ENCODE measurements at regions not wholly inside any gene's neighbourhood (a gene's known extent, or its start where the extent isn't known, plus 50 kb on each side); places are given as distances from the start of the nearest gene placed in this dataset.
A peak's percentile ranks its signal among the peaks of the same experiment; 100 is the strongest.

DNA sequence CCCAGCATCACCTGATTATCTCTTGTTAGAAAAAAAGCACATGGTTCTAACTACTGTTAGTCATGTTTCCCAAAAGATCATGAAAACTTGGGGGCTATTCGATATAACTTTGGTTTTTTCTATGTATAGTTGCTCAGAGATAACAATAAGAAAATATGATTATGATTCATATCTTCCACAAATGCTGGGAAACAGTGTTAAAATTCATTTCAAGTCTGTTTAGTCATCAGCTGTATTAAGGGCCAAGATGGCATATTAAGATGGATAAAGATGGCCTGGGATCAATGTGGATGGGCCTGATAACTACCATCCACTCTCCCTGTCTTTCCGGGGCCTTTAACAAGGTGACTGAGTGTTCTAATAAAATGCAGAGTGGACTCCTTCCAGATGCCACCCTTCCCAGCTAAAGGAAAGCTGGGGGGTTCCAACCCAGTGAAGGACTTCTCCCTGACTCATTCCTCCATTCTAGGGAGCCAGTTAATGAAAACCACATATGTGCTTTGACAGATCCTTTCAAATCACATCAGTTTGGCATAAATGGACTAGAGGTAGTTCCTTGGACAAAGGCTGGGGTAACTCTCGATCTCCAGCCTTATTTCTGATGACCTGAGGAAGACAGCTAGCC lies 221.6 kb downstream of the VAPA start:
- in situ Hi-C loops (cut with MboI; ENCODE audit: low sequenced_read_pairs) = no loop called here
- no TSS peak for BruUV-seq (replicated peaks)
- no peak overlapping the region for H3K27ac ChIP-seq (ENCODE audit: insufficient read depth, low read length)

More for the DNA sequence above, 221.6 kb downstream of the VAPA start:
- Histone ChIP-seq H2AK9ac (replicated peaks; ENCODE audit: low read depth, low read length, poor library complexity) (no peak overlapping the region), H2BK20ac (ENCODE audit: low read depth, low read length) (0 out of 2 replicates have a peak overlapping the region, but pooled peaks have one; percentile 3), H4K91ac (ENCODE audit: insufficient read depth, low read depth, low read length) (no peak overlapping the region), H2AFZ (replicated peaks; ENCODE audit: low read length, poor library complexity) (no peak overlapping the region), H3K23ac (ENCODE audit: low read depth, low read length) (no peak overlapping the region), H3K56ac (ENCODE audit: extremely low read depth, insufficient read depth, low read length) (no peak overlapping the region), H3K14ac (replicated peaks; ENCODE audit: low read depth, low read length) (no peak overlapping the region), H4K20me1 (ENCODE audit: insufficient read depth, low read length) (no peaks in the 10 kb centered on the region), H3K36me3 (ENCODE audit: control insufficient read depth, insufficient read depth, low read length) (no peaks in the 10 kb centered on the region), H4K5ac (ENCODE audit: low read depth, low read length) (no peak overlapping the region), H3K9me1 (ENCODE audit: insufficient read depth, low read length) (peaks cover 19% of the 10 kb centered on the region), H2BK5ac (ENCODE audit: low read depth, low read length, poor library complexity, severe bottlenecking) (no peak overlapping the region), H3K27me3 (ENCODE audit: control insufficient read depth, insufficient read depth, low read length) (peaks cover 10% of the 10 kb centered on the region), H3K4ac (ENCODE audit: low read depth, low read length) (no peak overlapping the region), H2BK15ac (ENCODE audit: low read depth, low read length) (no peak overlapping the region), H3K4me3 (ENCODE audit: insufficient read depth, low read depth, low read length) (no peak overlapping the region), H3K9me3 (ENCODE audit: control insufficient read depth, insufficient read depth, low read length) (no peaks in the 10 kb centered on the region), H3K9ac (ENCODE audit: low read depth, low read length) (no peak overlapping the region), H2BK120ac (ENCODE audit: low read depth, low read length) (no peak overlapping the region), H3K79me1 (ENCODE audit: low read depth in 1 of 2, low read length in 2 of 2) (no peaks in the 10 kb centered on the region), H3K4me1 (ENCODE audit: control insufficient read depth, insufficient read depth, low read length) (peaks cover 19% of the 10 kb centered on the region), H2AK5ac (ENCODE audit: low read depth, low read length) (no peak overlapping the region), H4K8ac (ENCODE audit: low read depth in 2 of 2, low read length in 2 of 2) (no peak overlapping the region), H3K18ac (ENCODE audit: low read depth, low read length) (no peak overlapping the region), H3K4me2 (ENCODE audit: low read depth, low read length) (no peak overlapping the region)
- POLR2A ChIA-PET (ENCODE audit: unreplicated experiment) = no interaction called here
- no CpG with 5 or more reads among the region's 3 CpGs for WGBS, 2 experiments (ENCODE audit: extremely low coverage in 2 of 2, insufficient read length in 1 of 2)
- no peak for DNase-seq
- dilution Hi-C loops (cut with HindIII; ENCODE audit: low sequenced_read_pairs, unreplicated experiment) = no loop called here
- no peak for ATAC-seq (ENCODE audit: low read depth)
- CTCF ChIA-PET = no interaction called here
- TF ChIP-seq CHD1 (IDR thresholded peaks at IDR 0.05; ENCODE audit: low read depth, low read length) (no peak), RAD21 (IDR thresholded peaks at IDR 0.05; ENCODE audit: low read length) (no peak), MAZ (IDR thresholded peaks at IDR 0.05; ENCODE audit: borderline replicate concordance, low read depth, low read length) (no peak), CEBPB (IDR thresholded peaks at IDR 0.05; ENCODE audit: low read depth, low read length) (no peak)
- intact Hi-C loops (cut with micrococcal nuclease) = no loop called here

Measured in IMR-90 (cell line).